ENCODE measurements at regions not wholly inside any gene's neighbourhood (a gene's known extent, or its start where the extent isn't known, plus 50 kb on each side); places are given as distances from the start of the nearest gene placed in this dataset.
"Not testable (repeated sequence)": the region's sequence is repeated elsewhere in the genome, so short reads cannot be mapped to it uniquely, and the experiment has no call there.

DNA sequence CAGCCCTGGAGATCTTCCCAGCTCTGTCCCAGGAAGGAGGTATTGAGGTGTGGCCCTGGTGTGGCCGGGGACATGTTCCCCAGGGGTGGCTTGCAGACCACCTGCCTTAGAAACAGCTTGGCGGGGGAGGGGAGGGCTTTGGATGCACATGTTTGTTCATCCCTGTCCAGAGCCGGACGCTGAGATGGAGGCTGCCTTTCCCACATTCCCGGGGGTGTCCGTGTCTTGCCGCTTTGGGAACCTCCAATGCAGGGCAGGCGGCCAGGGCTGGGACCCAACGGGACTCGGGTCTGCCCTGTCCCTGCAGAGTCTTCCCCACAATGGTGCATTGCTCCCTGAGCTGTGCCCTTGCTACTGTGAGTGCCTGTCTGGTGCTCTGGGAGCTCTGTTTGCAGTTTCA, 319.5 kb upstream of the SFSWAP start:
- CTCF ChIA-PET: no interaction called here
- TF ChIP-seq EZH2 (IDR thresholded peaks at IDR 0.05; ENCODE audit: borderline replicate concordance, low read depth, low read length, poor library complexity, severe bottlenecking): no peak
- Histone ChIP-seq H3K4me3 (ENCODE audit: low read depth, low read length, poor library complexity, severe bottlenecking) (no peak overlapping the region), H3K4me1 (ENCODE audit: insufficient read depth, low read length, poor library complexity, severe bottlenecking) (peaks cover 13% of the 10 kb centered on the region), H3K36me3 (ENCODE audit: insufficient read depth, low read length, poor library complexity, severe bottlenecking) (no peaks in the 10 kb centered on the region), H3K27me3 (replicated peaks; ENCODE audit: insufficient read depth, low read depth, low read length, poor library complexity) (no peaks in the 10 kb centered on the region), H3K9me3 (ENCODE audit: low read depth, low read length, poor library complexity, severe bottlenecking) (no peaks in the 10 kb centered on the region), H3K27ac (ENCODE audit: low read depth, low read length, poor library complexity, severe bottlenecking) (no peak overlapping the region)
- intact Hi-C loops (cut with micrococcal nuclease; ENCODE audit: unreplicated experiment): no loop called here
- POLR2A ChIA-PET (ENCODE audit: low non-redundant PET): no interaction called here
- BruUV-seq (replicated peaks): no TSS peak
- no peak for DNase-seq (ENCODE audit: low spot score)

DNA sequence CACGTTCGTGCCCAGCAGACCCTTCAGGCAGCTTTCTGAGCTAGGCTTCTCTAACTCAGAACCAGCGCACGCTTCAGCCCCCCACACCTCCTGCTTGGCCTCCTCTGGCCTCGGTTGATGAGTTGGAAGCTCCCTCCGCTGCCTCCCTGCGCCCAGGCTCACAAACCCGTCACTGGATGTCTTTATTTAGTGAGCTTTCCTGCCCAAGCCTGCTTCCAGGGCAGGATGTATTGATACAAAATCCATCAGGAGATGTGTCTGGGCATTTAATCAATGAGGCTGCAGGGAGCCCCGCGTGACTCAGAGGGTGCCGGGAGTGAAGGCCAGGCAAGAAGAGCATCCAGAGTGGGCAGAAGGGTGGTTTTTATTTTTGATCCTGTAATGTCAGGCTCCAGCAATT, 316.1 kb upstream of the SFSWAP start:
- H3K4me3 ChIP-seq (ENCODE audit: low read depth, low read length, poor library complexity, severe bottlenecking); CTCF ChIA-PET; H3K27ac ChIP-seq (ENCODE audit: low read depth, low read length, poor library complexity, severe bottlenecking); intact Hi-C loops (cut with micrococcal nuclease; ENCODE audit: unreplicated experiment); DNase-seq (ENCODE audit: low spot score); POLR2A ChIA-PET (ENCODE audit: low non-redundant PET); H3K27me3 ChIP-seq (replicated peaks; ENCODE audit: insufficient read depth, low read depth, low read length, poor library complexity); H3K36me3 ChIP-seq (ENCODE audit: insufficient read depth, low read length, poor library complexity, severe bottlenecking); H3K4me1 ChIP-seq (ENCODE audit: insufficient read depth, low read length, poor library complexity, severe bottlenecking); BruUV-seq (replicated peaks): not testable (repeated sequence)
- peaks cover 10% of the 10 kb centered on the region for H3K9me3 ChIP-seq (ENCODE audit: low read depth, low read length, poor library complexity, severe bottlenecking)

DNA sequence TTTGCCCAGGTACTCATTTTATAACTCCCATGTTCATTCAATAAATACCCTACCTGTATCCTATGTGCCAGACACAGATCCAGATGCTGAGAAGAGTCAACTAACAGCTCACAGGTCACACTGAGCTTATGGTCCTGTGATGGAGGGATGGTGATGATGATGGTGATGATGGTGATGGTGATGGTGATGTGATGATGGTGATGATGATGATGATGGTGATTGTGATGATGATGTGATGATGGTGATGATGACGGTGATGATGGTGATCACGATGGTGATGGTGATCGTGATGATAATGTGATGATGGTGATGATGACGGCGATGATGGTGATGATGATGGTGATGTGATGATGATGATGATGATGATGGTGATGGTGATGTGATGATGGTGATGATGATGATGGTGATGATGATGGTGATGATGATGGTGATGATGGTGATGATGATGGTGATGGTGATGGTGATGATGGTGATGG, 315.6 kb upstream of the SFSWAP start:
- POLR2A ChIA-PET (ENCODE audit: low non-redundant PET); H3K27me3 ChIP-seq (replicated peaks; ENCODE audit: insufficient read depth, low read depth, low read length, poor library complexity); H3K36me3 ChIP-seq (ENCODE audit: insufficient read depth, low read length, poor library complexity, severe bottlenecking); H3K4me1 ChIP-seq (ENCODE audit: insufficient read depth, low read length, poor library complexity, severe bottlenecking); DNase-seq (ENCODE audit: low spot score); BruUV-seq (replicated peaks); CTCF ChIA-PET; intact Hi-C loops (cut with micrococcal nuclease; ENCODE audit: unreplicated experiment); H3K27ac ChIP-seq (ENCODE audit: low read depth, low read length, poor library complexity, severe bottlenecking); H3K4me3 ChIP-seq (ENCODE audit: low read depth, low read length, poor library complexity, severe bottlenecking): not testable (repeated sequence)
- peaks cover 10% of the 10 kb centered on the region for H3K9me3 ChIP-seq (ENCODE audit: low read depth, low read length, poor library complexity, severe bottlenecking)

DNA sequence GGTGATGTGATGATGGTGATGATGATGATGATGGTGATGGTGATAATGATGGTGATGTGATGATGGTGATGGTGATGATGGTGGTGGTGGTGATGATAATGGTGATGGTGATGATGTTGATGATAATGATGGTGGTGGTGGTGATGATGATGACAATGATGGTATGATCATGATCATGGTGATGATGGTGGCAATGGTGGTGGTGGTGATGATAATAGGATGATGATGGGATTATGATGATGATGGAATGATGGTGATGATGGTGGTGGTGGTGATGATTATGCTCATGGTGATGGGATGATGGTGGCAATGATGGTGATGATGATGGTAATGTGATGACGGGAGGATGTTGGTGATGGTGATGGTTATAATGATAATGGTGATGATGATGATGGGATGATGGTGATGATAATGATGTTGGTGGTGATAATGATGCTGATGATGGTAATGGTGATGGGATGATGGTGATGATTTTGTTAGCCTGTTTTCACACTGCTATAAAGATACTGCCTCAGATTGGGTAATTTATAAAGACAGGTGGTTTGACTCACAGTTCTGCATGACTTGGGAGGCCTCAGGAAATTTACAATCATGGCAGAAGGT, 314.8 kb upstream of the SFSWAP start:
- Histone ChIP-seq H3K27me3 (replicated peaks; ENCODE audit: insufficient read depth, low read depth, low read length, poor library complexity) (no peaks in the 10 kb centered on the region), H3K4me1 (ENCODE audit: insufficient read depth, low read length, poor library complexity, severe bottlenecking) (no peaks in the 10 kb centered on the region), H3K4me3 (ENCODE audit: low read depth, low read length, poor library complexity, severe bottlenecking) (no peak overlapping the region), H3K27ac (ENCODE audit: low read depth, low read length, poor library complexity, severe bottlenecking) (no peak overlapping the region), H3K36me3 (ENCODE audit: insufficient read depth, low read length, poor library complexity, severe bottlenecking) (no peaks in the 10 kb centered on the region), H3K9me3 (ENCODE audit: low read depth, low read length, poor library complexity, severe bottlenecking) (peaks cover 10% of the 10 kb centered on the region)
- no peak for DNase-seq (ENCODE audit: low spot score)
- no TSS peak for BruUV-seq (replicated peaks)
- no peak for TF ChIP-seq EZH2 (IDR thresholded peaks at IDR 0.05; ENCODE audit: borderline replicate concordance, low read depth, low read length, poor library complexity, severe bottlenecking)
- TF ChIP-seq, protein P1, sequence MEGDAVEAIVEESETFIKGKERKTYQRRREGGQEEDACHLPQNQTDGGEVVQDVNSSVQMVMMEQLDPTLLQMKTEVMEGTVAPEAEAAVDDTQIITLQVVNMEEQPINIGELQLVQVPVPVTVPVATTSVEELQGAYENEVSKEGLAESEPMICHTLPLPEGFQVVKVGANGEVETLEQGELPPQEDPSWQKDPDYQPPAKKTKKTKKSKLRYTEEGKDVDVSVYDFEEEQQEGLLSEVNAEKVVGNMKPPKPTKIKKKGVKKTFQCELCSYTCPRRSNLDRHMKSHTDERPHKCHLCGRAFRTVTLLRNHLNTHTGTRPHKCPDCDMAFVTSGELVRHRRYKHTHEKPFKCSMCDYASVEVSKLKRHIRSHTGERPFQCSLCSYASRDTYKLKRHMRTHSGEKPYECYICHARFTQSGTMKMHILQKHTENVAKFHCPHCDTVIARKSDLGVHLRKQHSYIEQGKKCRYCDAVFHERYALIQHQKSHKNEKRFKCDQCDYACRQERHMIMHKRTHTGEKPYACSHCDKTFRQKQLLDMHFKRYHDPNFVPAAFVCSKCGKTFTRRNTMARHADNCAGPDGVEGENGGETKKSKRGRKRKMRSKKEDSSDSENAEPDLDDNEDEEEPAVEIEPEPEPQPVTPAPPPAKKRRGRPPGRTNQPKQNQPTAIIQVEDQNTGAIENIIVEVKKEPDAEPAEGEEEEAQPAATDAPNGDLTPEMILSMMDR (conservative IDR thresholded peaks at IDR 0.05; ENCODE audit: low read depth, low read length): no peak
- ChIA-PET POLR2A (ENCODE audit: low non-redundant PET) (no interaction called here), CTCF (interaction anchor here (1.1 kb wide), 1 partner anchor 44 kb away, joined by 7 read pairs; no protein-coding TSS in a partner anchor)
- intact Hi-C loops (cut with micrococcal nuclease; ENCODE audit: unreplicated experiment): no loop called here
